H9 (cell line): ENCODE measurements at regions not wholly inside any gene's neighbourhood (a gene's known extent, or its start where the extent isn't known, plus 50 kb on each side); places are given as distances from the start of the nearest gene placed in this dataset.

Source experiments
- DNase-seq: peaks from one replicate; pipeline ENCODE4 v3.0.0-alpha.2; 2017
- H2AFZ ChIP-seq: one replicate; pipeline ENCODE4 v1.6.1; 2013; ENCODE audit warnings: mild to moderate bottlenecking, low read length, control low read depth, moderate library complexity
- H2AK5ac ChIP-seq: 2 replicates; pipeline ENCODE4 v1.6.1; 2013; ENCODE audit warnings: low read length, control low read depth, mixed read lengths; ENCODE audit not compliant: insufficient read length
- H2BK120ac ChIP-seq: one replicate; pipeline ENCODE4 v1.6.1; 2013; ENCODE audit warnings: low read depth, mild to moderate bottlenecking, low read length, control low read depth, inconsistent platforms; ENCODE audit not compliant: poor library complexity, severe bottlenecking
- H2BK12ac ChIP-seq: 2 replicates; pipeline ENCODE4 v1.6.1; 2013; ENCODE audit warnings: low read length, control low read depth, mixed read lengths, low read depth; ENCODE audit not compliant: insufficient read length
- H2BK15ac ChIP-seq: 2 replicates; pipeline ENCODE4 v1.6.1; 2013; ENCODE audit warnings: low read depth, low read length, control low read depth
- H2BK20ac ChIP-seq: one replicate; pipeline ENCODE4 v1.6.1; 2013; ENCODE audit warnings: low read depth, mild to moderate bottlenecking, low read length, control low read depth, inconsistent platforms; ENCODE audit not compliant: poor library complexity, severe bottlenecking
- H2BK5ac ChIP-seq: 2 replicates; pipeline ENCODE4 v1.6.1; 2013; ENCODE audit warnings: low read length, control low read depth, mixed read lengths; ENCODE audit not compliant: insufficient read length
- H3K14ac ChIP-seq: 2 replicates; pipeline ENCODE4 v1.6.1; 2013; ENCODE audit warnings: low read length, control low read depth; ENCODE audit not compliant: insufficient read depth
- H3K18ac ChIP-seq: 2 replicates; pipeline ENCODE4 v1.6.1; 2013; ENCODE audit warnings: low read depth, mild to moderate bottlenecking, mixed read lengths, low read length, control low read depth; ENCODE audit not compliant: insufficient read length
- H3K23ac ChIP-seq: 2 replicates; pipeline ENCODE4 v1.6.1; 2013; ENCODE audit warnings: low read length, control low read depth, mixed read lengths, low read depth; ENCODE audit not compliant: insufficient read length
- H3K23me2 ChIP-seq: 2 replicates; pipeline ENCODE4 v1.6.1; 2013; ENCODE audit warnings: low read depth, mild to moderate bottlenecking, mixed read lengths, low read length, control low read depth; ENCODE audit not compliant: insufficient read length, poor library complexity, severe bottlenecking
- H3K27ac ChIP-seq: 2 replicates; pipeline ENCODE4 v1.5.1; 2013; ENCODE audit warnings: low read length, control low read depth, mixed read lengths, low read depth; ENCODE audit not compliant: insufficient read length
- H3K27me3 ChIP-seq: 2 replicates; pipeline ENCODE4 v1.6.1; 2013; ENCODE audit warnings: low read length, control low read depth, inconsistent platforms; ENCODE audit not compliant: insufficient read depth
- H3K4ac ChIP-seq: 2 replicates; pipeline ENCODE4 v1.6.1; 2013; ENCODE audit warnings: low read depth, mild to moderate bottlenecking, control low read depth, inconsistent platforms, low read length, moderate library complexity
- H3K4me1 ChIP-seq: 2 replicates; pipeline ENCODE4 v1.6.1; 2013; ENCODE audit warnings: low read length, control low read depth, inconsistent platforms; ENCODE audit not compliant: insufficient read depth
- H3K4me2 ChIP-seq: 2 replicates; pipeline ENCODE4 v1.6.1; 2013; ENCODE audit warnings: low read length, control low read depth, mixed read lengths; ENCODE audit not compliant: insufficient read length, insufficient read depth
- H3K56ac ChIP-seq: 2 replicates; pipeline ENCODE4 v1.6.1; 2013; ENCODE audit warnings: low read depth, mild to moderate bottlenecking, mixed read lengths, low read length, control low read depth; ENCODE audit not compliant: insufficient read length
- H3K79me1 ChIP-seq: 2 replicates; pipeline ENCODE4 v1.6.1; 2013; ENCODE audit warnings: low read depth, mild to moderate bottlenecking, moderate library complexity, low read length, control low read depth, inconsistent platforms; ENCODE audit not compliant: insufficient read depth, poor library complexity, severe bottlenecking
- H3K79me2 ChIP-seq: 2 replicates; pipeline ENCODE4 v1.6.1; 2013; ENCODE audit warnings: low read length, control low read depth, inconsistent platforms; ENCODE audit not compliant: insufficient read depth
- H3K9ac ChIP-seq: 2 replicates; pipeline ENCODE4 v1.6.1; 2013; ENCODE audit warnings: low read length, control low read depth, mixed read lengths; ENCODE audit not compliant: insufficient read length; ENCODE audit errors: extremely low read depth
- H3K9me3 ChIP-seq: one replicate; pipeline ENCODE4 v1.6.1; 2013; ENCODE audit warnings: low read depth, low read length, inconsistent platforms; ENCODE audit not compliant: control insufficient read depth
- H3T11ph ChIP-seq: one replicate; pipeline ENCODE4 v1.6.1; 2013; ENCODE audit warnings: mild to moderate bottlenecking, low read length, control low read depth, inconsistent platforms
- H4K20me1 ChIP-seq: one replicate; pipeline ENCODE4 v1.6.1; 2013; ENCODE audit not compliant: control insufficient read depth, insufficient read length, insufficient read depth
- H4K5ac ChIP-seq: 2 replicates; pipeline ENCODE4 v1.6.1; 2013; ENCODE audit warnings: low read depth, mild to moderate bottlenecking, mixed read lengths, low read length, control low read depth; ENCODE audit not compliant: insufficient read length
- H4K8ac ChIP-seq: replicated peaks from 2 replicates; pipeline ENCODE4 v1.6.1; 2013; ENCODE audit warnings: low read length, control low read depth, mixed read lengths, low read depth; ENCODE audit not compliant: insufficient read length
- H4K91ac ChIP-seq: 2 replicates; pipeline ENCODE4 v1.6.1; 2013; ENCODE audit warnings: low read depth, mild to moderate bottlenecking, moderate library complexity, mixed read lengths, low read length, control low read depth; ENCODE audit not compliant: insufficient read length
- H3K27ac Mint-ChIP-seq, 3 experiments: 2 replicates in 2 of 3; 3 replicates in 1 of 3; pipeline ENCODE4 v1.8.0; 2020 to 2021; ENCODE audit warnings: mixed read lengths in 3 of 3, mild to moderate bottlenecking in 1 of 3, moderate library complexity in 1 of 3
- H3K27me3 Mint-ChIP-seq: 2 replicates; pipeline ENCODE4 v1.8.0; 2021; ENCODE audit warnings: low read depth, mild to moderate bottlenecking, moderate library complexity, mixed read lengths
- H3K36me3 Mint-ChIP-seq, 3 experiments: 2 replicates in 2 of 3; 3 replicates in 1 of 3; pipeline ENCODE4 v1.8.0; 2020 to 2021; ENCODE audit warnings: low read depth in 3 of 3, mixed read lengths in 3 of 3; ENCODE audit not compliant: insufficient read depth in 1 of 3
- H3K4me1 Mint-ChIP-seq, 2 experiments: 2 replicates each; pipeline ENCODE4 v1.8.0; 2020; ENCODE audit warnings: mixed read lengths in 2 of 2
- H3K4me3 Mint-ChIP-seq, 2 experiments: 2 replicates in 1 of 2; 3 replicates in 1 of 2; pipeline ENCODE4 v1.8.0; 2020 to 2021; ENCODE audit warnings: mild to moderate bottlenecking in 2 of 2, mixed read lengths in 2 of 2, moderate library complexity in 1 of 2
- H3K9me3 Mint-ChIP-seq, 2 experiments: 2 replicates in 1 of 2; 3 replicates in 1 of 2; pipeline ENCODE4 v1.8.0; 2020; ENCODE audit warnings: mild to moderate bottlenecking in 2 of 2, mixed read lengths in 2 of 2, moderate library complexity in 1 of 2
- TF ChIP-seq, protein P1 (sequence below): fragments of 200-600 bp; sonication (generic); conservative IDR thresholded peaks from 3 replicates; pipeline ENCODE4 v1.8.0; 2021; ENCODE audit warnings: antibody characterized with exemption, mild to moderate bottlenecking

DNA sequence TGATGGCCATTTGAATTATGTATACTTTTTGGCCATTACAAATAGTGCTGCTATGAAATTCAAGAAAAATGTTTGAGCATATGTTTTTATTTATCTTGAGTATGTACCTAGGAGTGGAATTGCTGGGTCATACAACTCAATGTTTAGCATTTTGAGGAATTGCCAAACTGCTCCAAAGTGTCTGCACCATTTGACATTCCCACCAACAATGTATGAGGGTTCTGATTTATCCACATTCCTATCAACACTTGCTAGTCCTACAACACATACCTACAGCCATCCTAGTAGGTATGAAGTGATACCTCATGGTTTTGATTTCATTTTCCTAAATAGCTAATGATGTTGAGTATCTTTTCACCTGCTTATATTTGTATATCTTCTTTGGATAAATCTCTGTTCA, 165.5 kb downstream of the NOC3L start:
- Histone ChIP-seq H2AK5ac (no peak overlapping the region), H3K23me2 (no peaks in the 10 kb centered on the region), H3K79me1 (no peaks in the 10 kb centered on the region), H2BK120ac (no peak overlapping the region), H3K18ac (no peak overlapping the region), H2AFZ (no peak overlapping the region), H3K14ac (no peak overlapping the region), H2BK12ac (no peak overlapping the region), H4K8ac (no peak overlapping the region), H3K56ac (no peak overlapping the region), H3T11ph (no peak overlapping the region), H4K5ac (no peak overlapping the region), H3K4me1 (no peaks in the 10 kb centered on the region; the same call in 1 of the 2 replicates), H4K91ac (no peak overlapping the region), H3K23ac (no peak overlapping the region), H3K27me3 (no peaks in the 10 kb centered on the region), H2BK5ac (no peak overlapping the region), H3K4me2 (no peak overlapping the region), H3K9ac (no peak overlapping the region), H3K79me2 (no peaks in the 10 kb centered on the region), H2BK20ac (no peak overlapping the region), H4K20me1 (no peaks in the 10 kb centered on the region), H2BK15ac (no peak overlapping the region), H3K9me3 (no peaks in the 10 kb centered on the region), H3K4ac (no peak overlapping the region), H3K27ac (no peak overlapping the region)
- Mint-ChIP-seq H3K4me3 (no peak overlapping the region), H3K4me1 (peaks cover 3 to 8% of the 10 kb centered on the region in 2 experiments), H3K9me3 (peaks cover 1 to 3% of the 10 kb centered on the region in 2 experiments; a peak in 1 of 5 replicates), H3K27ac (no peak overlapping the region), H3K36me3 (no peaks in the 10 kb centered on the region), H3K27me3 (no peaks in the 10 kb centered on the region; the same call in 1 of the 2 replicates)
- no peak for DNase-seq
- TF ChIP-seq, protein P1, sequence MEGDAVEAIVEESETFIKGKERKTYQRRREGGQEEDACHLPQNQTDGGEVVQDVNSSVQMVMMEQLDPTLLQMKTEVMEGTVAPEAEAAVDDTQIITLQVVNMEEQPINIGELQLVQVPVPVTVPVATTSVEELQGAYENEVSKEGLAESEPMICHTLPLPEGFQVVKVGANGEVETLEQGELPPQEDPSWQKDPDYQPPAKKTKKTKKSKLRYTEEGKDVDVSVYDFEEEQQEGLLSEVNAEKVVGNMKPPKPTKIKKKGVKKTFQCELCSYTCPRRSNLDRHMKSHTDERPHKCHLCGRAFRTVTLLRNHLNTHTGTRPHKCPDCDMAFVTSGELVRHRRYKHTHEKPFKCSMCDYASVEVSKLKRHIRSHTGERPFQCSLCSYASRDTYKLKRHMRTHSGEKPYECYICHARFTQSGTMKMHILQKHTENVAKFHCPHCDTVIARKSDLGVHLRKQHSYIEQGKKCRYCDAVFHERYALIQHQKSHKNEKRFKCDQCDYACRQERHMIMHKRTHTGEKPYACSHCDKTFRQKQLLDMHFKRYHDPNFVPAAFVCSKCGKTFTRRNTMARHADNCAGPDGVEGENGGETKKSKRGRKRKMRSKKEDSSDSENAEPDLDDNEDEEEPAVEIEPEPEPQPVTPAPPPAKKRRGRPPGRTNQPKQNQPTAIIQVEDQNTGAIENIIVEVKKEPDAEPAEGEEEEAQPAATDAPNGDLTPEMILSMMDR: no peak
